A549 (cell line): ENCODE measurements at regions not wholly inside any gene's neighbourhood (a gene's known extent, or its start where the extent isn't known, plus 50 kb on each side); places are given as distances from the start of the nearest gene placed in this dataset.
"Not testable (repeated sequence)": the region's sequence is repeated elsewhere in the genome, so short reads cannot be mapped to it uniquely, and the experiment has no call there.

Experiments
- ATAC-seq, 2 experiments: fragments of 200-7000 bp in 1 of 2; fragments of >200 bp in 1 of 2; cut with Nextera tagmentation in 1 of 2; cut with Tn5 transposase in 1 of 2; 3 replicates each; pipeline versions ENCODE4 v1.8.0 to v1.9.1; 2018 to 2020; ENCODE audit warnings: mild to moderate bottlenecking in 1 of 2, moderate library complexity in 1 of 2
- CTCF ChIA-PET: fragments of 300-600 bp; sonication (Branson Sonifier 250); formaldehyde crosslinking; extraction: SDS; loops from one replicate; lab custom pipeline; 2021; ENCODE audit warnings: antibody characterized with exemption, inconsistent platforms; lab: Yijun Ruan, JAX
- POLR2A ChIA-PET: fragments of 350-600 bp; formaldehyde crosslinking; extraction: SDS; loops from one replicate; lab custom pipeline; 2021; ENCODE audit warnings: antibody characterized with exemption, inconsistent platforms; lab: Yijun Ruan, JAX
- DNase-seq, 2 experiments: peaks; one replicate each; pipeline versions ENCODE4 v3.0.0 to v3.0.0-alpha.2; 2011 to 2016; ENCODE audit warnings: low read depth in 1 of 2, low spot score in 1 of 2
- FAIRE-seq: peaks from 2 replicates; lab custom pipeline; 2011; peaks lifted over from hg19 to GRCh38; lab: Jason Lieb, UNC
- H3K27ac ChIP-seq, 2 experiments: fragments of >200 bp; sonication (Bioruptor Twin); formaldehyde crosslinking; 3 replicates each; pipeline ENCODE4 v1.5.1; 2016 to 2017
- H3K4me1 ChIP-seq: fragments of >200 bp; sonication (Bioruptor Twin); formaldehyde crosslinking; 3 replicates; pipeline ENCODE4 v1.6.1; 2016
- H3K4me2 ChIP-seq: fragments of >200 bp; sonication (Bioruptor Twin); formaldehyde crosslinking; 3 replicates; pipeline ENCODE4 v1.6.1; 2016
- H3K4me3 ChIP-seq: fragments of >200 bp; sonication (Bioruptor Twin); formaldehyde crosslinking; 3 replicates; pipeline ENCODE4 v1.5.1; 2016
- H3K9me3 ChIP-seq: fragments of >200 bp; sonication (Bioruptor Twin); formaldehyde crosslinking; 3 replicates; pipeline ENCODE4 v1.6.1; 2016
- ATOH8 ChIP-seq: fragments of 250-450 bp; sonication (Bioruptor Pico); IDR thresholded peaks from 2 replicates; pipeline ENCODE4 v1.5.0; 2020; ENCODE audit warnings: low read depth, mild to moderate bottlenecking, moderate library complexity
- CBX2 ChIP-seq: fragments of 200-600 bp; sonication (generic); IDR thresholded peaks from 2 replicates; pipeline ENCODE4 v1.6.1; 2016; ENCODE audit warnings: low read depth, mild to moderate bottlenecking, borderline replicate concordance
- CHD4 ChIP-seq: fragments of 200-600 bp; sonication (generic); IDR thresholded peaks from 2 replicates; pipeline ENCODE4 v1.6.1; 2016; ENCODE audit warnings: antibody characterized with exemption, mild to moderate bottlenecking, borderline replicate concordance
- CTCF ChIP-seq: fragments of >200 bp; sonication (Bioruptor Twin); formaldehyde crosslinking; IDR thresholded peaks from 3 replicates; pipeline ENCODE4 v1.5.1; 2016
- EHF ChIP-seq: fragments of 250-450 bp; sonication (Bioruptor Pico); IDR thresholded peaks from 2 replicates; pipeline ENCODE4 v1.5.0; 2020; ENCODE audit warnings: mild to moderate bottlenecking
- FOXS1 ChIP-seq: fragments of 250-450 bp; sonication (Bioruptor Pico); IDR thresholded peaks from 2 replicates; pipeline ENCODE4 v1.5.0; 2020; ENCODE audit warnings: mild to moderate bottlenecking, moderate library complexity
- GATA3 ChIP-seq: IDR thresholded peaks from 2 replicates; pipeline ENCODE4 v1.6.1; 2012; ENCODE audit warnings: borderline replicate concordance
- HOXB13 ChIP-seq: fragments of 250-450 bp; sonication (Bioruptor Pico); IDR thresholded peaks from 2 replicates; pipeline ENCODE4 v1.5.0; 2020; ENCODE audit warnings: low read depth, mild to moderate bottlenecking, moderate library complexity
- HOXB5 ChIP-seq: fragments of 250-450 bp; sonication (Bioruptor Pico); IDR thresholded peaks from 2 replicates; pipeline ENCODE4 v1.5.0; 2020; ENCODE audit warnings: mild to moderate bottlenecking, moderate library complexity
- JUN ChIP-seq, 2 experiments: fragments of >200 bp; sonication (Bioruptor Twin); formaldehyde crosslinking; IDR thresholded peaks; 2 replicates in 1 of 2; 3 replicates in 1 of 2; pipeline ENCODE4 v1.6.1; 2016 to 2017
- MAZ ChIP-seq: fragments of 150-350 bp; IDR thresholded peaks from 2 replicates; pipeline ENCODE4 v1.6.1; 2014; ENCODE audit warnings: antibody characterized with exemption, low read depth, low read length, borderline replicate concordance
- NFE2L2 ChIP-seq: fragments of 150-350 bp; conservative IDR thresholded peaks from 2 replicates; pipeline ENCODE4 v1.6.1; 2014; ENCODE audit warnings: low read length
- NPAS2 ChIP-seq: fragments of 250-450 bp; sonication (Bioruptor Pico); IDR thresholded peaks from 2 replicates; pipeline ENCODE4 v1.8.0; 2022; ENCODE audit warnings: mild to moderate bottlenecking, moderate library complexity, borderline replicate concordance
- POLR2A ChIP-seq: IDR thresholded peaks from 2 replicates; pipeline ENCODE4 v1.6.1; 2012; ENCODE audit warnings: mild to moderate bottlenecking, low read length
- RCOR1 ChIP-seq: fragments of 150-350 bp; IDR thresholded peaks from 2 replicates; pipeline ENCODE4 v1.6.1; 2014; ENCODE audit warnings: antibody characterized with exemption, low read length, low read depth
- REST ChIP-seq: fragments of 200-600 bp; sonication (generic); IDR thresholded peaks from 2 replicates; pipeline ENCODE4 v1.6.1; 2016; ENCODE audit warnings: antibody characterized with exemption, mild to moderate bottlenecking, moderate library complexity
- RFX5 ChIP-seq: fragments of 450-650 bp; IDR thresholded peaks from 2 replicates; pipeline ENCODE4 v1.7.1; 2014; ENCODE audit warnings: antibody characterized with exemption, mild to moderate bottlenecking, moderate library complexity
- SMC3 ChIP-seq: fragments of >200 bp; sonication (Bioruptor Twin); formaldehyde crosslinking; IDR thresholded peaks from 3 replicates; pipeline ENCODE4 v1.6.1; 2018; ENCODE audit warnings: inconsistent platforms
- TFCP2L1 ChIP-seq: fragments of 250-450 bp; sonication (Bioruptor Pico); IDR thresholded peaks from 2 replicates; pipeline ENCODE4 v1.5.0; 2021; ENCODE audit warnings: mild to moderate bottlenecking
- ZFP36 ChIP-seq: fragments of 450-650 bp; IDR thresholded peaks from 2 replicates; pipeline ENCODE4 v1.6.1; 2014; ENCODE audit warnings: borderline replicate concordance; ENCODE audit not compliant: partially characterized antibody
- WGBS: methylation state at CpG from one replicate; pipeline ENCODE4 v1.1.6; 2017; ENCODE audit errors: missing lambda C conversion rate; 5-methylcytosine and 5-hydroxymethylcytosine counted together

- no peak overlapping the region for H3K27ac ChIP-seq
- FAIRE-seq (no peak), ATAC-seq (no peak), DNase-seq (no peak)
- 67% methylated on average over 4 of the region's 4 CpGs for WGBS
- no peak for TF ChIP-seq FOXS1
- TF ChIP-seq NPAS2 (CRISPR knock-in tag): no peak
- no peak overlapping the region for H3K4me2 ChIP-seq
- H3K9me3 ChIP-seq: peaks cover 29% of the 10 kb centered on the region
- CTCF ChIA-PET: interaction anchor here (0.6 to 0.9 kb wide), 2 partner anchors 12 to 14 kb away, joined by 3 read pairs; no protein-coding TSS in a partner anchor
- H3K4me1 ChIP-seq: no peaks in the 10 kb centered on the region
- H3K4me3 ChIP-seq: no peak overlapping the region
- POLR2A ChIA-PET: no interaction called here
Measured at GRCh38 chr17:31621566-31621965, 230.1 kb downstream of the RAB11FIP4 start.

- POLR2A ChIA-PET, CTCF ChIA-PET: not testable (repeated sequence)
Measured at GRCh38 chr17:31611053-31611452, 219.6 kb downstream of the RAB11FIP4 start.

GRCh38 chr17:31609996-31610910 is 218.8 kb downstream of the RAB11FIP4 start:
- no peaks in the 10 kb centered on the region for H3K4me1 ChIP-seq
- no peak overlapping the region for H3K27ac ChIP-seq
- DNase-seq (no peak), ATAC-seq (no peak; a peak in 1 of 6 replicates), FAIRE-seq (no peak)
- no peaks in the 10 kb centered on the region for H3K9me3 ChIP-seq
- no peak overlapping the region for H3K4me3 ChIP-seq
- no peak for TF ChIP-seq CTCF
- no peak overlapping the region for H3K4me2 ChIP-seq
- 66% methylated on average over 6 of the region's 6 CpGs for WGBS
- ChIA-PET CTCF (interaction anchor here (1.2 to 2.9 kb wide), 3 partner anchors 12 to 232 kb away, joined by 3 to 12 read pairs (median 3); no protein-coding TSS in a partner anchor), POLR2A (no interaction called here)

More at GRCh38 chr17:31611053-31611452, 219.6 kb downstream of the RAB11FIP4 start:
- not testable (repeated sequence) for H3K27ac ChIP-seq, H3K4me2 ChIP-seq, DNase-seq, FAIRE-seq, ATAC-seq, H3K9me3 ChIP-seq, H3K4me3 ChIP-seq, H3K4me1 ChIP-seq
- 67% methylated on average over 4 of the region's 4 CpGs for WGBS

- FAIRE-seq: no peak
- no peak for ATAC-seq
- Histone ChIP-seq H3K4me2 (no peak overlapping the region), H3K9me3 (no peaks in the 10 kb centered on the region), H3K27ac (no peak overlapping the region), H3K4me3 (no peak overlapping the region), H3K4me1 (no peaks in the 10 kb centered on the region)
- ChIA-PET POLR2A (no interaction called here), CTCF (interaction anchor here (0.7 to 2.9 kb wide), 5 partner anchors 11 to 233 kb away, joined by 3 to 12 read pairs (median 3); no protein-coding TSS in a partner anchor)
- TF ChIP-seq GATA3 (no peak), ZFP36 (no peak), NFE2L2 (no peak), MAZ (no peak), CBX2 (no peak), POLR2A (no peak), REST (no peak), RCOR1 (no peak), ATOH8 (CRISPR knock-in tag) (no peak), HOXB13 (CRISPR knock-in tag) (no peak), HOXB5 (CRISPR knock-in tag) (no peak), RFX5 (no peak), FOXS1 (no peak), EHF (CRISPR knock-in tag) (no peak), SMC3 (no peak), CHD4 (no peak), TFCP2L1 (CRISPR knock-in tag) (no peak), JUN (IDR thresholded peaks at IDR 0.05) (no peak)
- no peak for DNase-seq
- WGBS: 68% methylated on average over 3 of the region's 3 CpGs
Measured at GRCh38 chr17:31609331-31609730, 217.9 kb downstream of the RAB11FIP4 start.
